ENCODE measurements at regions not wholly inside any gene's neighbourhood (a gene's known extent, or its start where the extent isn't known, plus 50 kb on each side); places are given as distances from the start of the nearest gene placed in this dataset.

GRCh38 chr4:189301692-189302091 lies 639.0 kb upstream of the FRG1 start:
- TF ChIP-seq, protein P1, sequence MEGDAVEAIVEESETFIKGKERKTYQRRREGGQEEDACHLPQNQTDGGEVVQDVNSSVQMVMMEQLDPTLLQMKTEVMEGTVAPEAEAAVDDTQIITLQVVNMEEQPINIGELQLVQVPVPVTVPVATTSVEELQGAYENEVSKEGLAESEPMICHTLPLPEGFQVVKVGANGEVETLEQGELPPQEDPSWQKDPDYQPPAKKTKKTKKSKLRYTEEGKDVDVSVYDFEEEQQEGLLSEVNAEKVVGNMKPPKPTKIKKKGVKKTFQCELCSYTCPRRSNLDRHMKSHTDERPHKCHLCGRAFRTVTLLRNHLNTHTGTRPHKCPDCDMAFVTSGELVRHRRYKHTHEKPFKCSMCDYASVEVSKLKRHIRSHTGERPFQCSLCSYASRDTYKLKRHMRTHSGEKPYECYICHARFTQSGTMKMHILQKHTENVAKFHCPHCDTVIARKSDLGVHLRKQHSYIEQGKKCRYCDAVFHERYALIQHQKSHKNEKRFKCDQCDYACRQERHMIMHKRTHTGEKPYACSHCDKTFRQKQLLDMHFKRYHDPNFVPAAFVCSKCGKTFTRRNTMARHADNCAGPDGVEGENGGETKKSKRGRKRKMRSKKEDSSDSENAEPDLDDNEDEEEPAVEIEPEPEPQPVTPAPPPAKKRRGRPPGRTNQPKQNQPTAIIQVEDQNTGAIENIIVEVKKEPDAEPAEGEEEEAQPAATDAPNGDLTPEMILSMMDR (IDR thresholded peaks at IDR 0.05; ENCODE audit: control insufficient read depth, insufficient read depth, low read depth, low read length, missing control alignments), result no peak
- DNase-seq (ENCODE audit: low read depth), result no peak
- no peak overlapping the region for H3K4me3 ChIP-seq (ENCODE audit: control insufficient read depth, low read depth, low read length)

GRCh38 chr4:189302719-189303118 lies 638.0 kb upstream of the FRG1 start:
- TF ChIP-seq, protein P1 (IDR thresholded peaks at IDR 0.05; ENCODE audit: control insufficient read depth, insufficient read depth, low read depth, low read length, missing control alignments), result no peak
- DNase-seq (ENCODE audit: low read depth), result no peak
- no peak overlapping the region for H3K4me3 ChIP-seq (ENCODE audit: control insufficient read depth, low read depth, low read length)

DNA sequence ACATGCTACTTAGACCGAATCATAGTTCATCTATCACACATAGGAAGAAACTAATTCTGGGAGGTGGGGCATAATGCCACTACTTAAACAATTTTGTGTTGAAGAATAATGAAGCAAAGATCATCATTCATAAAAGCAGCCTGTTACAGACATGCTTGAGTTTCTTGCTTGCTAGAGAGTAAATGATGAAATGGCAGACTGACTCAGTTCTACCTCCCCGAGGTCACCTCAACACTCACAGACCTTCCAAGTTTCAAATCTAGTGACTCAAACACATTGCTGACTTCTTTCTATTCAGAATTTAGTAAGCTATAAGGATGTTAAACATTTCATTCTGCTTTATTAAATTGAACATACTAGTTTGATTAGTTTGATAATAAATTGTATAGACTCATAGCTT lies 636.5 kb upstream of the FRG1 start:
- no peak for DNase-seq (ENCODE audit: low read depth)
- no peak overlapping the region for H3K4me3 ChIP-seq (ENCODE audit: control insufficient read depth, low read depth, low read length)
- TF ChIP-seq, protein P1 (IDR thresholded peaks at IDR 0.05; ENCODE audit: control insufficient read depth, insufficient read depth, low read depth, low read length, missing control alignments), result no peak

- no peak overlapping the region for H3K4me3 ChIP-seq (ENCODE audit: control insufficient read depth, low read depth, low read length)
- TF ChIP-seq, protein P1 (IDR thresholded peaks at IDR 0.05; ENCODE audit: control insufficient read depth, insufficient read depth, low read depth, low read length, missing control alignments), result no peak
- DNase-seq (ENCODE audit: low read depth), result no peak
Observed at GRCh38 chr4:189304809-189305208, 635.9 kb upstream of the FRG1 start.

DNA sequence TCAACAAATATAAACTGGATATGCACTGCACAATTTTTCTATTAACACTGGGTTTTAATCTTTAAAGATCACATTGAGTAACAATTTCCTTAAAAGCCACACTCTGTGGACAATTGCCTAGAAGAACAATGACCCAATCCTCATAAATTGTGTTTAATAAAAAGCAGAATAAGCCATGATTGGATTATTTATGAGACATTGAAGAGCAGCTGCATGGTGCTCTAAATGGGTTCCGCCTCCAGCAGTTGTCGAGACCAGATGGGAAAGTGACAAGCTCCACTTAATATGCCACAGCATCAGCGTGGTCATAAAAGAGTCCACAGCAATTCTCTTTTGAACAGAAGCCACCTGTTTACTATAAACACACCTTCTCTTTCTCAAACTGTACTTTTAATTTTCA lies 635.2 kb upstream of the FRG1 start:
- TF ChIP-seq, protein P1 (IDR thresholded peaks at IDR 0.05; ENCODE audit: control insufficient read depth, insufficient read depth, low read depth, low read length, missing control alignments), result no peak
- no peak for DNase-seq (ENCODE audit: low read depth)

GRCh38 chr4:189311251-189311650 lies 629.4 kb upstream of the FRG1 start:
- TF ChIP-seq, protein P1 (IDR thresholded peaks at IDR 0.05; ENCODE audit: control insufficient read depth, insufficient read depth, low read depth, low read length, missing control alignments), result no peak
- DNase-seq (ENCODE audit: low read depth), result no peak
- no peak overlapping the region for H3K4me3 ChIP-seq (ENCODE audit: control insufficient read depth, low read depth, low read length)

More for the DNA sequence above, 635.2 kb upstream of the FRG1 start:
- no peak overlapping the region for H3K4me3 ChIP-seq (ENCODE audit: control insufficient read depth, low read depth, low read length)

DNA sequence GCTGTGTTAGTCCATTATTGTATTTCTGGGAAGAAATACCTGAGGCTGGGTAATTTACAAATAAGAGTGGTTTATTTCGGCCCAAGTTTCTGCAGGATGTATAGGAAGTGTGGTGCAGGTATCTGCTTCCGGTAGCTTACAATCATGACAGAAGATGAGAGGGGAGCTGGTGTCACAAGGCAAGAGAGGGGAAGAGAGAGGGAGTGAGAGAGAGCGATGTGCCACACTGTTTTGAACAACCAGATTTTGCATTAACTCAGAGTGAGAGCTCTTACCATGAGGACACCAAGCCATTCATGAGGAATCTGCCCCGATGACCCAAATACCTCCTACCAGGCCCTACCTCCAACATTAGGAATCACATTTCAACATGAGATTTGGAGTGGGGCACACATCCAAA lies 627.6 kb upstream of the FRG1 start:
- TF ChIP-seq, protein P1 (IDR thresholded peaks at IDR 0.05; ENCODE audit: control insufficient read depth, insufficient read depth, low read depth, low read length, missing control alignments), result no peak
- no peak overlapping the region for H3K4me3 ChIP-seq (ENCODE audit: control insufficient read depth, low read depth, low read length)
- DNase-seq (ENCODE audit: low read depth), result no peak

Measured in AG09309 (cell line).